ENCODE measurements at regions not wholly inside any gene's neighbourhood (a gene's known extent, or its start where the extent isn't known, plus 50 kb on each side); places are given as distances from the start of the nearest gene placed in this dataset.

GRCh38 chr13:50326811-50327210 lies 311.6 kb downstream of the KCNRG start:
- TF ChIP-seq, protein P1, sequence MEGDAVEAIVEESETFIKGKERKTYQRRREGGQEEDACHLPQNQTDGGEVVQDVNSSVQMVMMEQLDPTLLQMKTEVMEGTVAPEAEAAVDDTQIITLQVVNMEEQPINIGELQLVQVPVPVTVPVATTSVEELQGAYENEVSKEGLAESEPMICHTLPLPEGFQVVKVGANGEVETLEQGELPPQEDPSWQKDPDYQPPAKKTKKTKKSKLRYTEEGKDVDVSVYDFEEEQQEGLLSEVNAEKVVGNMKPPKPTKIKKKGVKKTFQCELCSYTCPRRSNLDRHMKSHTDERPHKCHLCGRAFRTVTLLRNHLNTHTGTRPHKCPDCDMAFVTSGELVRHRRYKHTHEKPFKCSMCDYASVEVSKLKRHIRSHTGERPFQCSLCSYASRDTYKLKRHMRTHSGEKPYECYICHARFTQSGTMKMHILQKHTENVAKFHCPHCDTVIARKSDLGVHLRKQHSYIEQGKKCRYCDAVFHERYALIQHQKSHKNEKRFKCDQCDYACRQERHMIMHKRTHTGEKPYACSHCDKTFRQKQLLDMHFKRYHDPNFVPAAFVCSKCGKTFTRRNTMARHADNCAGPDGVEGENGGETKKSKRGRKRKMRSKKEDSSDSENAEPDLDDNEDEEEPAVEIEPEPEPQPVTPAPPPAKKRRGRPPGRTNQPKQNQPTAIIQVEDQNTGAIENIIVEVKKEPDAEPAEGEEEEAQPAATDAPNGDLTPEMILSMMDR (IDR thresholded peaks at IDR 0.05; ENCODE audit: low read depth, low read length, missing control alignments) = no peak
- DNase-seq (ENCODE audit: extremely low read depth, low read depth) = no peak
- H3K4me3 ChIP-seq (replicated peaks; ENCODE audit: low read depth, low read length) = no peak overlapping the region

GRCh38 chr13:50334115-50334778 lies 319.0 kb downstream of the KCNRG start:
- TF ChIP-seq, protein P1 (IDR thresholded peaks at IDR 0.05; ENCODE audit: low read depth, low read length, missing control alignments) = no peak
- no peak overlapping the region for H3K4me3 ChIP-seq (replicated peaks; ENCODE audit: low read depth, low read length)
- no peak for DNase-seq (ENCODE audit: extremely low read depth, low read depth)

- TF ChIP-seq, protein P1 (IDR thresholded peaks at IDR 0.05; ENCODE audit: low read depth, low read length, missing control alignments) = no peak
- H3K4me3 ChIP-seq (replicated peaks; ENCODE audit: low read depth, low read length) = no peak overlapping the region
- DNase-seq (ENCODE audit: extremely low read depth, low read depth) = no peak
Measured at GRCh38 chr13:50334944-50335343, 319.7 kb downstream of the KCNRG start.

DNA sequence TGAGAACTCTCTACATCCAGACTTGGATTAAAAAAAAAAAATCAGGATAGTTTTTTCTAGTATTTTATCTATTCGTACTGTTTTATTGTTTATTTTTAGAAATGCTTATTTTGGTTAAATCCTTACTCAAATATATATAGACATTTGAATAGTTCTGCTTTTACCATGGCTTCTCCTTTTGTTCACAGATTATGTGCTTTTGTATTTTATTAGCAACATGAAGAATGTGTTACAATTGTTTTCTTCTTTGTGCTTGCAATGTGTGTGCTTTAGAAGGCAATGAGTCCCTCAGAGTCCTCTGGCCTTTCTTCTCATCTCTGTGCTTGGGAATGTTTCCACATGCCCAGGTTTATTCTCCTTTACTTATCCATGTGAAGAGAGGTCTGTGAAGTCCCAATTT lies 324.0 kb downstream of the KCNRG start:
- DNase-seq (ENCODE audit: extremely low read depth, low read depth) = no peak
- TF ChIP-seq, protein P1 (IDR thresholded peaks at IDR 0.05; ENCODE audit: low read depth, low read length, missing control alignments) = no peak
- no peak overlapping the region for H3K4me3 ChIP-seq (replicated peaks; ENCODE audit: low read depth, low read length)

DNA sequence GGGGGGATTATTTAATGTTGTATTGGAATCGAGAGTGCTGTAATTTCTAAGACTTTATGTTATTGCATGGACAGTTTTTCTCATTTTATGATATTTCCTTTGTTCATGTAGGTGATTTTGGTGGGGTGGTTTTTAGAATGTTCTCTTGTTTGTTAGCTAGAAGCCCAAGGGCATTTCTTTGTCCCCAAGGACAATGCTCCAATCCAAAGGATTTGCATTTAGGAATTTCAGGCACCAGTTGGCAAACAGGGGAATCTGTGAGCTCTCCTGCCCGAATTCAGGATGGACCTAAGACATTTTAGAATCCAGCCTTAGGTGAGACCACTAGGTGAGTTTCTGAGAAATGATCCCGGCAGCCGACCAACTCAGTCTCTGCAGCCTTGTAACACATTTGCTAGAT lies 324.9 kb downstream of the KCNRG start:
- no peak overlapping the region for H3K4me3 ChIP-seq (replicated peaks; ENCODE audit: low read depth, low read length)
- DNase-seq (ENCODE audit: extremely low read depth, low read depth) = no peak
- TF ChIP-seq, protein P1 (IDR thresholded peaks at IDR 0.05; ENCODE audit: low read depth, low read length, missing control alignments) = no peak

- no peak for DNase-seq (ENCODE audit: extremely low read depth, low read depth)
- TF ChIP-seq, protein P1 (IDR thresholded peaks at IDR 0.05; ENCODE audit: low read depth, low read length, missing control alignments) = no peak
- no peak overlapping the region for H3K4me3 ChIP-seq (replicated peaks; ENCODE audit: low read depth, low read length)
Measured at GRCh38 chr13:50340551-50341287, 325.5 kb downstream of the KCNRG start.
